Omental fat pad (tissue), 3 donors: ENCODE measurements at regions not wholly inside any gene's neighbourhood (a gene's known extent, or its start where the extent isn't known, plus 50 kb on each side); places are given as distances from the start of the nearest gene placed in this dataset.

ENCODE experiments used
- ATAC-seq: fragments of 150-250 bp; one replicate; pipeline ENCODE4 v1.9.1; 2016; ENCODE audit warnings: mild to moderate bottlenecking, moderate library complexity; ENCODE audit not compliant: low FRiP score
- DNase-seq: peaks from one replicate; pipeline ENCODE4 v3.0.0-alpha.2; 2019; ENCODE audit warnings: low spot score
- TF ChIP-seq, protein P1 (sequence below), 3 donors: fragments of 450-650 bp; IDR thresholded peaks; one replicate each; pipeline ENCODE4 v1.5.1; 2016 to 2017; ENCODE audit warnings: antibody characterized with exemption in 3 of 3, mild to moderate bottlenecking in 3 of 3, moderate library complexity in 2 of 3

DNA sequence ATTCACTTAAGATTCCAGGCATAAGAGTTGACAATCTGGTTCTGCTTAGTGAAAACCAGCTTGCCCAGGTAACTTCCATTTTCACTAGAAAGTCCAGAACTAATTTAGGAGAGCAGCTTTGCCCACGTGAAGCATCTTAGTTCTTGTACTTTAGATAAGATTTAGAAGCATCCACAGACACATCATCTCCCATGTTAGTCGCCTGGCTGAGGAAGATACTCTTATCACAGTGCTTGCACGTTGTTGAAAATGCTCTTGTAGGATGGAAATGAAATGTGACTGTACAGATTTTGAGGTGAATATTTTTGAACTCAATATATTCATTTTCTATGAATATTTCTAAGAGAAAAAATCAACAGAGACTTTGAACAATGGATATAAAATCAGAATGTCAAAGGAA is 159.7 kb downstream of the SOCS6 start:
- DNase-seq (no peak), ATAC-seq (no peak)
- TF ChIP-seq, protein P1, sequence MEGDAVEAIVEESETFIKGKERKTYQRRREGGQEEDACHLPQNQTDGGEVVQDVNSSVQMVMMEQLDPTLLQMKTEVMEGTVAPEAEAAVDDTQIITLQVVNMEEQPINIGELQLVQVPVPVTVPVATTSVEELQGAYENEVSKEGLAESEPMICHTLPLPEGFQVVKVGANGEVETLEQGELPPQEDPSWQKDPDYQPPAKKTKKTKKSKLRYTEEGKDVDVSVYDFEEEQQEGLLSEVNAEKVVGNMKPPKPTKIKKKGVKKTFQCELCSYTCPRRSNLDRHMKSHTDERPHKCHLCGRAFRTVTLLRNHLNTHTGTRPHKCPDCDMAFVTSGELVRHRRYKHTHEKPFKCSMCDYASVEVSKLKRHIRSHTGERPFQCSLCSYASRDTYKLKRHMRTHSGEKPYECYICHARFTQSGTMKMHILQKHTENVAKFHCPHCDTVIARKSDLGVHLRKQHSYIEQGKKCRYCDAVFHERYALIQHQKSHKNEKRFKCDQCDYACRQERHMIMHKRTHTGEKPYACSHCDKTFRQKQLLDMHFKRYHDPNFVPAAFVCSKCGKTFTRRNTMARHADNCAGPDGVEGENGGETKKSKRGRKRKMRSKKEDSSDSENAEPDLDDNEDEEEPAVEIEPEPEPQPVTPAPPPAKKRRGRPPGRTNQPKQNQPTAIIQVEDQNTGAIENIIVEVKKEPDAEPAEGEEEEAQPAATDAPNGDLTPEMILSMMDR (IDR thresholded peaks at IDR 0.05): no peak

DNA sequence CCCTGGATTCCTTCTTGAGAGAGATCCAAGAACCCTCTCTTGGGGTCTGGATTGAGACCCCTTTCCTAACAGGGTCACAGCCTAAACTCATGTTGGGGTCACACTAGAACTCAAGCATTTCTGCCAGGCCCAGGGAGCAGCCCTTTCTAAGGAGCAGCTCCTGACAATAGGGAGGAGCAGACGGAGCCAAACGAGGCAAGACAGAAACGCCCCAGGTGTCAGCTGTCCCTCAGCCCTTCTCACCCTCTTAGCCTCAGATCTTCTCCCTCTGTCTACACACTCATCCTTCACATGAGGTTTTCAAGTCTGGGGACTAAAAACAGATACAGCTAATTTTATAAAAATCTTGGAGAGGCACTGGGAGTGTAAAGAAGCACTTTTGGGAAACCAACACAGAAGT is 157.2 kb downstream of the SOCS6 start:
- ATAC-seq: no peak
- TF ChIP-seq, protein P1 (IDR thresholded peaks at IDR 0.05): no peak
- no peak for DNase-seq

DNA sequence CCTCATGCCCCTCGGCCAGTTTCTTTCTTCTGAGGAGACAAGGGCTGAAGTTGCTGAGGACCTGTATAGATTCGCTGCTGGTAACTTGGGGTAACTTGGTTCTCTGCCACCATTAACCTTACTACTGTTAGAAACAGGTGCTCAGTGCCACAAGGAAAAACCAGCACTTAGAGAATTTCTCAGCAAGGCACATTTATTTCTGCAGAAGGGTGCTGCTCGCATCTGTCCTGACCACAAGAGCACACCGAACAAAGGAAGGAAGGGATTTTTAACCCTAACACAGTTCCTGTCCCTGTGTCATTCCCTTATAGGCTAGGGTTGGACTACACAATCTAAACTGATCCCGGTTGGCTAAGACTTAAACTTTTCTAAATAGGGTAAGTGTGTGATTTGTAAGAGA is 154.1 kb downstream of the SOCS6 start:
- no peak for DNase-seq
- no peak for ATAC-seq
- TF ChIP-seq, protein P1 (IDR thresholded peaks at IDR 0.05): no peak

DNA sequence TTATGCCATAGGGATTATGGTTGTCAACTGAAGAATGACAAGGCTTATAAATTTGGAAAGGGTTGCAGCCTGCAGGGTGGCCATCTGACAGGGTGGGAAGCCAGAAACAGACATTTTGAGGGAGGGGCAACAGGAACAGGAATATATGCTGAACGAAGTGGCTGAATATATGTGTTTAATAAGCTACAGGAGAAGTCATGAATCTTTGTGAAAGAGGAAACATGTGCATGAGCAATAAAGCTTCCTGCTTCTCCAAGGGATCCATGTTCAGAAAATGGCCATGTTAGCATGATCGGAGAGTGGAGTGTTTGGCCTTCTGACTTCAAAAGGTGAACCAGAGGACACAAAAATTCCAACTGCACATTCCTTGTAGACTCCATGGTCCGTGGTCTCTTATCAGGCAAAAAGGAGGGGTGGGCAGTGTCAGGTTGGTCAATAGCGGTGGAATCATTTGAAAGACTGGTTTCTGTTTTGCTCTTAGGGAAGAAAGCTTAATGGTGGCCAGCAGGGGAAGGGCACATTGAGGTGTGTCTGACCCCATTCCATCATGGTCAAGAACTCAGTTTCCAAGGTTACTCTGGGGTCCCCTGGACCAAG is 144.1 kb downstream of the SOCS6 start:
- no peak for DNase-seq
- TF ChIP-seq, protein P1 (IDR thresholded peaks at IDR 0.05): no peak
- ATAC-seq: no peak

DNA sequence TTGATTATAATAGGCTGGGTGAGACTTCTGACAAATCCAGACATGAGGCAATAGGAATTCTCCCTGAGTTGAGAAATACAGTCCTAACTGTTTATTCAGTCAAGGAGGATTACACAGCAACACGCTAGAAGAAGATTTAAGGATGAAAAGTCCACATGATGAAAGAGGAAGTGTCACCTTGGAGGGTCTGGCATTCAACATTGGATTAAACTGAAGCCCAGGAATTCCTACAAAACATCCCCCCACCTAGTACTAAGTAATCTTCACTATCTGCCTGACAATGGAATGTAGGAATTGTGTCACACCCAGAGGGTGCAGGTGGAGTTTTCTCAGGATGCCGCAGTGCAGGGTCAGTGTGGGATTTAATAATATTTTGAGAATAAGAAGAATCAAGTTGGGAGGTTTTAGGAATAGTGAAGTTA is 142.4 kb downstream of the SOCS6 start:
- ATAC-seq (peak; percentile 78), DNase-seq (no peak)
- TF ChIP-seq, protein P1 (IDR thresholded peaks at IDR 0.05): no peak

DNA sequence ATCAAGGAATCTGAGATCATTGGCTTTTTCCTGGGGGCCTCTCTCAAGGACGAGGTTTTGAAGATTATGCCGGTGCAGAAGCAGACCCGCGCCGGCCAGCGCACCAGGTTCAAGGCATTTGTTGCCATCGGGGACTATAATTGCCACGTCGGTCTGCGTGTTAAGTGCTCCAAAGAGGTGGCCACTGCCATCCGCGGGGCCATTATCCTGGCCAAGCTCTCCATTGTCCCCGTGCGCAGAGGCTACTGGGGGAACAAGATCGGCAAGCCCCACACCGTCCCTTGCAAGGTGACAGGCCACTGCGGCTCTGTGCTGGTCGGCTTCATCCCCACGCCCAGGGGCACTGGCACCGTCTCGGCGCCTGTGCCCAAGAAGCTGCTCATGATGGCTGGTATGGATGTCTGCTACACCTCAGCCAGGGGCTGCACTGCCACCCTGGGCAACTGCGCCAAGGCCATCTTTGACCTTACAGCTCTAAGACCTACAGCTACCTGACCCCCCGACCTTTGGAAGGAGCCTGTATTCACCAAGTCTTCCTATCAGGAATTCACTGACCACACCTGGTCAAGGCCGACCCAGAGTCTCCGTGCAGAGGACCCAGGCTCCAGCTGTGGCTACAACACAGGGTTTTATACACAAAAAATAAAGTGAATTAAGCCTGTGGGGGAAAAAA is 141.8 kb downstream of the SOCS6 start:
- TF ChIP-seq, protein P1 (IDR thresholded peaks at IDR 0.05): no peak
- ATAC-seq (peak; percentile 5), DNase-seq (no peak)
